GM19372 (cell line): ENCODE measurements at regions not wholly inside any gene's neighbourhood (a gene's known extent, or its start where the extent isn't known, plus 50 kb on each side); places are given as distances from the start of the nearest gene placed in this dataset.
"Not testable (repeated sequence)": the region's sequence is repeated elsewhere in the genome, so short reads cannot be mapped to it uniquely, and the experiment has no call there.

Source experiments
- ATAC-seq: cut with Tn5 transposase; IDR thresholded peaks from one replicate; pipeline ENCODE4 v1.9.1; 2021; ENCODE audit warnings: mild to moderate bottlenecking, low read depth, moderate library complexity; ENCODE audit not compliant: unreplicated experiment

DNA sequence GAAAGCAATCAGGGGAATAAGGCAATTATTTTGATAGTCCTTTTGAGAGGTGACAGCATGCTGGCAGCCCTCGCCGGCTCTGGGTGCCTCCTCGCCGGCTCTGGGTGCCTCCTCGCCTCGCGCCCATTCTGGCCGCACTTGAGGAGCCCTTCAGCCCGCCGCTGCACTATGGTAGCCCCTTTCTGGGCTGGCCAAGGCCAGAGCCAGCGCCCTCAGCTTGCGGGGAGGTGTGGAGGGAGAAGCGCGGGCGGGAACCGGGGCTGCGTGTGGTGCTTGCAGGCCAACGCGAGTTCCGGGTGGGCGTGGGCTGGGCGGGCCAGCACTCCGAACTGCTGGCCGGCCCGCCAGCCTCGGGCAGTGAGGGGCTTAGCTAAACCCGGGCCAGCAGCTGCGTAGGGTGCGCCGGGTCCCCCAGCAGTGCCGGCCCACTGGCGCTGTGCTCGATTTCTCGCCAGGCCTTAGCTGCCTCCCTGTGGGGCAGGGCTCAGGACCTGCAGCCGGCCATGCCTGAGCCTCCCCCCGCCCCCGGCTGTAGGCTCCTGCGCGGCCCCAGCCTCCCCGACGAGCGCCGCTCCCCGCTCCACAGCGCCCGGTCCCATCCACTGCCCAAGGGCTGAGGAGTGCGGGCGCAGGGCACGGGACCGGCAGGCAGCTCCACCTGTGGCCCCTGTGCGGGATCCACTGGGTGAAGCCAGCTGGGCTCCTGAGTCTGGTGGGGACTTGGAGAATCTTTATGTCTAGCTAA, 193.5 kb downstream of the ADCYAP1 start:
- ATAC-seq = not testable (repeated sequence)

DNA sequence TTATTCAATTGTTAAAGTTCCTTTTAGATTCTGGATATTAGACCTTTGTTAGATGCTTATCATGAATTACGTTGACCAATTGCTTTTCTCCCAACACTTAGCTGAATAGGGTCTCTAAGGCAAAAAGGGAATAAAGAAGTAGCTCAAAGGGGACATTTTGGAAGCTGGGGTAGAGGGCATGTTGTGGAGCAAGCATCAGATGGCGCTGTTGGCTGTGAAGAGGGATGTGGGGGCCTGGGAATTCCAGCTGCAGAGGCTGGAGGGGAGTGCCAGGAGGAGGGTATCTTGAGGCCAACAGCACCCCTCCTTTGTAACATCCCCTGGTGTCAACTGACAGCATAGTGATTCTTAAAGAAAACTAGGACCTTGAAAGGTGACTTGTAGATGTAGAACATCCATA, 198.2 kb downstream of the ADCYAP1 start:
- ATAC-seq = no peak

- ATAC-seq = no peak
These were observed 198.9 kb downstream of the ADCYAP1 start for GRCh38 chr18:1103537-1103936.

GRCh38 chr18:1104181-1104881, 199.7 kb downstream of the ADCYAP1 start:
- ATAC-seq = no peak

DNA sequence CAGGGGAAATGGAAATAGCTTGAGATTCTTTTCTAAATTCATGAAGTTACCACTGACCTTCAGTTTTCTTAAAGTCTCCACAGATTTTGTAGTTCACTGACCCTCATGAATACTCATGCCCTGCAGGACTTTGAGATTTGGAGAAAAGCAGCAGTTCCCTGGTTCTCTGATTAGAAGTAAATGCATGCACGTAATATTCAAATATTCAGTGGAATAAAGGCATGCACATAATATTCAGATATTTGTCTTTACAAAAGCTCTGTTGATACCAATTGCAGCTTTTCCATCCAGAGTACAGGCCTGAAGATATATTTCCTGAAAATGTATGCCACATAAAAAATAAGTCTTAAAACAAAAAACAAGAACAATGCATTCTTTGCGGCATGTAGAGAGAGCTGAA, 219.8 kb downstream of the ADCYAP1 start:
- ATAC-seq = no peak

DNA sequence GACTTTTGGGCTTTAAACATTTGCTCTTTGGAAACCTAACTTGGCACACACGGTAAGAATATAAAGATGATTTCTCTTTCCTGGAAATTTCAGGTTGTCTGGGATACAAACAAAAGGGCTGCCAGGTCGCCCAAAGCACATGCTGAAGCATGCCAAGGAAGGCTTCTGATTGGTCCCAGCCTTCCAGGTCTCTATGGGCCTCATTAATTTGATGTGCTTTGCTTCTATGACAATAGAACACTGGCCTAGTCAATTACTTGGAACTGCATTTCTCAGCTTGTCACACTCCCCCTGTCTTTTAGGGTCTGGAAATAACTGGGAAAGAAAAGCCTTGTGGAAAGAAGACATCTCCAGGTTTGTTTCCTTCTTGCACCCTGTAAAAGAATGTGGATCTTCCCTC, 228.9 kb downstream of the ADCYAP1 start:
- ATAC-seq = no peak

- ATAC-seq = no peak
These were observed 243.1 kb downstream of the ADCYAP1 start for GRCh38 chr18:1147730-1148129.

DNA sequence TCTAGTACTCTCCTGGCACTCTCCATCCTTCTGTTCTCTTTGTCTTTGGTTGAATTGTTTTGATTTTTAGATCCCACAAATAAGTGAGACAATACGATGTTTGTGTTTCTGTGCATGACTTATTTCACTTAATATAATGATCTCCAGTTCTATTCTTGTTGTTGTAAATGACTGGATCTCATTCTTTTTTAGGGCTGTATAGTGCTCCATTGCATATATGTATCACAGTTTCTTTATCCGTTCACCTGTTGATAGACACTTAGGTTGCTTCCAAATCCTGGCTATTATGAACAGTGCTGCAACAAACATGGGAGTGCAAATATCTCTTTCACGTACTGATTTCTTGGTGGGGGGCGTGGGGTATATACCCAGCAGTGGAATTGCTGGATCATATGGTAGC, 245.0 kb downstream of the ADCYAP1 start:
- ATAC-seq = no peak

DNA sequence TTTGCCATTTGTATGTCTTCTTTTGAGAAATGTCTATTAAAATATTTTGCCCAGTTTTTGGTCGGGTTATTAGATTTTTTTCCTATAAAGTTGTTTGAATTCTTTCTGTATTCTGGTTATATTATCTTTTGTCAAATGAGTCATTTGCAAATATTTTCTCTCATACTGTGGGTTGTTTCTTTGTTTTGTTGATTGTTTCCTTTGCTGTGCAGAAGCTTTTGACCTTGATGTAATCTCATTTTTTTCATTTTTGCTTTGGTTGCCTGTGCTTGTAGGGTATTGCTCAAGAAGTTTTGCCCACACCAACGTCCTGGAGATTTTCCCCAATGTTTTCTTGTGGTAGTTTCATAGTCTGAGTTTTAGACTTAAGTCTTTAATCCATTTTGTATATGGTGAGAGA, 245.7 kb downstream of the ADCYAP1 start:
- ATAC-seq = no peak

- not testable (repeated sequence) for ATAC-seq
These were observed 248.3 kb downstream of the ADCYAP1 start for GRCh38 chr18:1152958-1153357.

DNA sequence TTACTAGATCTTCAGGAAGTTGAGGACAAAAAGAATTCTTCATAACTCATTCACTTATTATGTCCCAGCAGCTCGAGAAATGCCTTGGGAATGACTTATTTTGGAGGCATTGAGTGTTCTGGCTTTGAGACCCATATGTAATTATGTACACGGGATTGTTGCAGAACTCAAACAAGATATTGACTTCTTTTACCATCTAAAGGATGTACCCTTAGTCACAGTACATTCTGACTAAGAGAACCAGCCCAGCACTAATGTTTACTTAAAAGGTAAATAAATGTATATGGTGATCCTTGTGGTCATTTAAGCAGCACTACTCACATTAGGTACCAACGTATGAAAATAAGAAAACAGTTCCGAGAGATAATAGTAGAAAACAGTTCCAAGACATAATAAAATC, 268.9 kb downstream of the ADCYAP1 start:
- no peak for ATAC-seq

GRCh38 chr18:1177232-1177631, 272.6 kb downstream of the ADCYAP1 start:
- no peak for ATAC-seq

- ATAC-seq = no peak
These were observed 286.7 kb downstream of the ADCYAP1 start for GRCh38 chr18:1191341-1191740.

DNA sequence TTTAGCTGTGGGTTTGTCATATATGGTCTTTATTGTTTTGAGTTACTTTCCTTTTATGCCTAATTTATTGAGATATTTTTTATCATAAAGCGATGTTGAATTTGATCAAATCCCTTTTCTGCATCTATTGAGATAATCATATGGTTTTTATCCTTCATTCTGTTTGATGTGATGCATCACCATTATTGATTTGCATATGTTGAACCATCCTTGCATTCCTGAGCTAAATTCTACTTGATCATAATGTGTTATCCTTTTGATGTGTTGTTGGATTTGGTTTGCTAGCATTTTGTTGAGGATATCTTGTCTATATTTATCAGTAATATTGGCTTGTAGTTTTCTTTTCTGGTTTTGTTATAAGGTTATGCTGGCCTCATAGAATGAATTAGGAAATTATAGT, 308.5 kb downstream of the ADCYAP1 start:
- ATAC-seq = no peak

DNA sequence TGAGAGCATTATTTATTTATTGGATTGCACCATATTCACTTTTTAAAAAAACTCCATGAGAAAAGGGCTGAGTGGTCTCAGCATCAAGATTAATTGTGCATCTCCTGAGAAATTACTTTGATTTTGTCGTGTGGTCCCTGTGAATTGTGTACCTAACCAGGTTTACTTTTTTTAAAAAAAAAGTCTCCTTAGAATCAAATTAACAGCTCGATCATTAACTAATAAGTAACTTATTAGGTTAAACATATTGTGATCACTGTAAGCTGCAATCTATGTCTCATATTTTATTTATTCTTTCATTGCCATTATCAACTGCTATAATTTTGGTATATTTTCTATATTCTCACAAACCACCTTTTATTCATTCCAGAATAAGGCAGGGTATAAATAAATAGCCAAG, 318.2 kb downstream of the ADCYAP1 start:
- ATAC-seq = no peak

DNA sequence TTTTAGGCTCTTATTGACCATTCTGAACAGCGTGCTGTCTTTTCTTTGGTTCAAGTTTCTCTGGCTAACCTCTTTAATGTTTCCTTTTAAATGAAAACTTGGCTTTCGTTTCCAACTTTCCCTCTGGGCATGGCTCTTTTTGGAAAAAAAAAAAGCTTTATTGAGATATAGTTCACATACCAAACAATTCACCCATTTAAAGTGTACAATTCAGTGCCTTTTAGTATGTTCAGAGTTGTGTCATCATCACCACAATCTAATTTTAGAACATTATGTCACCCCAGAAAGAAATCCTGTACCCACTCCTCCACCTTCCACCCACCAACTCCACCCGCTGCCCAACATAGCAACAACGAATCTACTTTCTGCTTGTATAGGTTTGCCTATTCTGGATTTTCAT, 322.4 kb downstream of the ADCYAP1 start:
- no peak for ATAC-seq

- ATAC-seq = no peak
These were observed 325.0 kb downstream of the ADCYAP1 start for GRCh38 chr18:1229634-1230033.

GRCh38 chr18:1232867-1233266, 328.2 kb downstream of the ADCYAP1 start:
- no peak for ATAC-seq

DNA sequence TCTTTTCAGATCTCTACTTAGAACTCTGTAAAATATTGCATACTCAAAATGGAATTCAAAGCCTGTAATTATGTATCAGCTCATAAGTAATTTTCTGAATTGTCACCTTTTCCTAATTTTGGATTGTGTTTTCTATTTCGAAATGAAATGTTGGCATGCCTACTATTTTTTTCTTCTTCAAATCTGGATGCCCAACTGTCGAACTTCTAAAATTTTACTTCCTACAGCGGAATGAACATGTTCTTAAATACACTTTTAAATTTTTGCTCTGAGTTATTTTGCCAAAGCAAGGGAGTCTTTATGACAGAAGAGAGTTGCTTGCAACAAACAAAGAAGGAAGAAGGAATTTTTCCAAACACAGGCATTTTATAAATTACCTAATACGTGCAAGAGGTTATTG, 336.0 kb downstream of the ADCYAP1 start:
- no peak for ATAC-seq

GRCh38 chr18:1244397-1245122, 339.9 kb downstream of the ADCYAP1 start:
- ATAC-seq = no peak

- ATAC-seq = no peak
These were observed 342.2 kb downstream of the ADCYAP1 start for GRCh38 chr18:1246827-1247226.

DNA sequence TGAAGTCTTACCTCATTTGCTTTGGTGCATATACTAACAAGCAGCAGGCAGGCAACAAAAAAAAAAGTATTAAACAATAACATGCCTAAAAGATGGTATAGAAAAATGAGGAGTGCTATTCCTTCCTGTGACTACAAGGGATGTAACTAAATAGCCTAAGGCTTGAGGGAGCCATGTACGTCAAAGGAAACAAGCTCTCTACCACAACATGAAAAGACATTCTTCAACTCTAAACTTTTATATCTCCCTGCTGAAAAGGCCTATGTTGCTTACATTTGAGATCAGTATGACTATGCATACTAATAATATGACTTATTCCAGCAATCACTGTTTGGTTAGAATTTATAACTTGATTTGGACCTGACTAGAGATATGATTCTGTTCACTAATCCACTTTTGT, 347.9 kb downstream of the ADCYAP1 start:
- no peak for ATAC-seq
